Amniotic epithelial cell (primary cell): ENCODE measurements at regions not wholly inside any gene's neighbourhood (a gene's known extent, or its start where the extent isn't known, plus 50 kb on each side); places are given as distances from the start of the nearest gene placed in this dataset.
"Not testable (repeated sequence)": the region's sequence is repeated elsewhere in the genome, so short reads cannot be mapped to it uniquely, and the experiment has no call there.

ENCODE experiments used
- DNase-seq: peaks from one replicate; pipeline ENCODE4 v3.0.0-alpha.2; 2010; ENCODE audit warnings: low read depth

GRCh38 chr6:76771059-76771634, 692.1 kb downstream of the HTR1B start:
- DNase-seq = no peak

- peak; percentile 39 for DNase-seq
Observed at GRCh38 chr6:76770281-76770680, 693.0 kb downstream of the HTR1B start.

- no peak for DNase-seq
Observed at GRCh38 chr6:76768556-76768955, 694.7 kb downstream of the HTR1B start.

GRCh38 chr6:76764057-76764456, 691.6 kb upstream of the IMPG1 start:
- DNase-seq = no peak

- no peak for DNase-seq
Observed at GRCh38 chr6:76752841-76753240, 680.4 kb upstream of the IMPG1 start.

- not testable (repeated sequence) for DNase-seq
Observed at GRCh38 chr6:76745388-76745787, 672.9 kb upstream of the IMPG1 start.

- not testable (repeated sequence) for DNase-seq
Observed at GRCh38 chr6:76744151-76744720, 671.8 kb upstream of the IMPG1 start.

- DNase-seq = no peak
Observed at GRCh38 chr6:76742919-76743318, 670.5 kb upstream of the IMPG1 start.

GRCh38 chr6:76719449-76719848, 647.0 kb upstream of the IMPG1 start:
- no peak for DNase-seq

- no peak for DNase-seq
Observed at GRCh38 chr6:76708641-76709331, 636.3 kb upstream of the IMPG1 start.

- DNase-seq = no peak
Observed at GRCh38 chr6:76707630-76708029, 635.2 kb upstream of the IMPG1 start.

GRCh38 chr6:76706631-76707030, 634.2 kb upstream of the IMPG1 start:
- DNase-seq = no peak

- no peak for DNase-seq
Observed at GRCh38 chr6:76706086-76706485, 633.6 kb upstream of the IMPG1 start.

- DNase-seq = no peak
Observed at GRCh38 chr6:76703786-76704185, 631.3 kb upstream of the IMPG1 start.

- DNase-seq = no peak
Observed at GRCh38 chr6:76703285-76703684, 630.8 kb upstream of the IMPG1 start.

- peak; percentile 59 for DNase-seq
Observed at GRCh38 chr6:76702187-76702586, 629.7 kb upstream of the IMPG1 start.

GRCh38 chr6:76701610-76702009, 629.1 kb upstream of the IMPG1 start:
- DNase-seq = no peak

GRCh38 chr6:76697585-76697984, 625.1 kb upstream of the IMPG1 start:
- peak; percentile 31 for DNase-seq

- DNase-seq = no peak
Observed at GRCh38 chr6:76694795-76695194, 622.3 kb upstream of the IMPG1 start.

GRCh38 chr6:76684875-76685274, 612.4 kb upstream of the IMPG1 start:
- no peak for DNase-seq

GRCh38 chr6:76683985-76684384, 611.5 kb upstream of the IMPG1 start:
- DNase-seq = no peak

GRCh38 chr6:76682842-76683241, 610.4 kb upstream of the IMPG1 start:
- peak; percentile 24 for DNase-seq

- peak; percentile 18 for DNase-seq
Observed at GRCh38 chr6:76681781-76682180, 609.3 kb upstream of the IMPG1 start.

- no peak for DNase-seq
Observed at GRCh38 chr6:76677017-76677416, 604.6 kb upstream of the IMPG1 start.
